ENCODE measurements at regions not wholly inside any gene's neighbourhood (a gene's known extent, or its start where the extent isn't known, plus 50 kb on each side); places are given as distances from the start of the nearest gene placed in this dataset.

- Histone ChIP-seq H3K36me3 (no peaks in the 10 kb centered on the region), H3K27ac (no peak overlapping the region), H3K4me3 (no peak overlapping the region), H3K27me3 (no peaks in the 10 kb centered on the region), H3K4me1 (no peaks in the 10 kb centered on the region), H3K9me3 (no peaks in the 10 kb centered on the region)
- intact Hi-C loops (cut with DNase I; ENCODE audit: low total_unique reads), result no loop called here
- DNase-seq, result no peak
- no peak for TF ChIP-seq CTCF (IDR thresholded peaks at IDR 0.05)
Measured at GRCh38 chr9:102841376-102841775, 153.8 kb upstream of the CYLC2 start.

- Histone ChIP-seq H3K27ac (no peak overlapping the region), H3K4me1 (no peaks in the 10 kb centered on the region), H3K4me3 (no peak overlapping the region), H3K9me3 (no peaks in the 10 kb centered on the region), H3K36me3 (no peaks in the 10 kb centered on the region), H3K27me3 (no peaks in the 10 kb centered on the region)
- DNase-seq, result no peak
- intact Hi-C loops (cut with DNase I; ENCODE audit: low total_unique reads), result no loop called here
- no peak for TF ChIP-seq CTCF (IDR thresholded peaks at IDR 0.05)
Measured at GRCh38 chr9:102840335-102840734, 154.8 kb upstream of the CYLC2 start.

- DNase-seq, result no peak
- Histone ChIP-seq H3K27ac (no peak overlapping the region), H3K4me3 (no peak overlapping the region), H3K36me3 (no peaks in the 10 kb centered on the region), H3K27me3 (no peaks in the 10 kb centered on the region), H3K4me1 (no peaks in the 10 kb centered on the region), H3K9me3 (no peaks in the 10 kb centered on the region)
- no peak for TF ChIP-seq CTCF (IDR thresholded peaks at IDR 0.05)
- intact Hi-C loops (cut with DNase I; ENCODE audit: low total_unique reads), result no loop called here
Measured at GRCh38 chr9:102832814-102833213, 162.3 kb upstream of the CYLC2 start.

GRCh38 chr9:102796244-102796643 is 198.9 kb upstream of the CYLC2 start:
- no peaks in the 10 kb centered on the region for H3K36me3 ChIP-seq
- no peak overlapping the region for H3K27ac ChIP-seq
- no peak for DNase-seq
- no peaks in the 10 kb centered on the region for H3K4me1 ChIP-seq
- H3K9me3 ChIP-seq, result peaks cover 0 to 3% (median 0%) of the 10 kb centered on the region in 3 donors
- H3K4me3 ChIP-seq, result no peak overlapping the region
- intact Hi-C loops (cut with DNase I; ENCODE audit: low total_unique reads), result no loop called here
- TF ChIP-seq CTCF (IDR thresholded peaks at IDR 0.05), result no peak
- no peaks in the 10 kb centered on the region for H3K27me3 ChIP-seq

GRCh38 chr9:102795532-102795931 is 199.6 kb upstream of the CYLC2 start:
- no peak for TF ChIP-seq CTCF (IDR thresholded peaks at IDR 0.05)
- no peak overlapping the region for H3K4me3 ChIP-seq

GRCh38 chr9:102779356-102779755 is 215.8 kb upstream of the CYLC2 start:
- Histone ChIP-seq H3K4me1 (peaks cover 0 to 10% (median 0%) of the 10 kb centered on the region in 4 donors), H3K36me3 (no peaks in the 10 kb centered on the region), H3K9me3 (no peaks in the 10 kb centered on the region), H3K27me3 (no peaks in the 10 kb centered on the region), H3K4me3 (no peak overlapping the region), H3K27ac (no peak overlapping the region)
- TF ChIP-seq CTCF (IDR thresholded peaks at IDR 0.05), result no peak
- no peak for DNase-seq
- intact Hi-C loops (cut with DNase I; ENCODE audit: low total_unique reads), result no loop called here

More at GRCh38 chr9:102795532-102795931, 199.6 kb upstream of the CYLC2 start:
- Histone ChIP-seq H3K36me3 (no peaks in the 10 kb centered on the region), H3K27me3 (no peaks in the 10 kb centered on the region), H3K4me1 (no peaks in the 10 kb centered on the region), H3K9me3 (peaks cover 0 to 3% (median 0%) of the 10 kb centered on the region in 3 donors), H3K27ac (no peak overlapping the region)
- intact Hi-C loops (cut with DNase I; ENCODE audit: low total_unique reads), result no loop called here
- DNase-seq, result no peak

Measured in tibial artery (tissue), 4 donors.